ENCODE measurements at regions not wholly inside any gene's neighbourhood (a gene's known extent, or its start where the extent isn't known, plus 50 kb on each side); places are given as distances from the start of the nearest gene placed in this dataset.

DNA sequence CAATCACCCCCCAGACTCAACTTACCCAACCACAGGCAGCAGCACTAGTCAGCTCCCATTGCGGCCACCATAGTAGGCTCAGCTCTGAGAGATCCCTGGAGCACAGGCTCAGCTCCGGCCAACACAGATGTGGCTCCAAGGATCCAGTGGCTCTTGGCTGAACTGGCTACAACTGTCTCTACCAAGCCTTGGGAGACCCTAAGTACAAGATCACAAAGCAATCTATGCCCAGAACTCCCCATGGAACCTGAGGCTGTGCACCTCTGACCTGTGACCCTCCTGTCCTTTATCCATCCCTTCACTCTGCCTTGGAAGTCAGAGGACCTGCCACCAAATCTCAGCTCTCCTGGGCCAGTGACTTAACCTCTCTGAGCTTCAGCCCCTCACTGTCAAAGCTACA is 61.8 kb upstream of the GJB5 start:
- Histone ChIP-seq H3K9ac (ENCODE audit: low read depth in 1 of 2, low read length in 2 of 2) (no peak overlapping the region), H3K9me3 (ENCODE audit: control insufficient read depth in 4 of 4, low read length in 3 of 4) (no peaks in the 10 kb centered on the region), H3K27ac (ENCODE audit: low read depth in 1 of 2, low read length in 2 of 2) (no peak overlapping the region), H3K27me3 (ENCODE audit: control insufficient read depth in 4 of 4, insufficient read depth in 4 of 4, low read length in 3 of 4) (peaks cover 0 to 4% (median 2%) of the 10 kb centered on the region in 4 donors), H3K4me1 (ENCODE audit: control insufficient read depth in 4 of 4, insufficient read depth in 4 of 4, low read length in 3 of 4) (no peaks in the 10 kb centered on the region), H3K4me3 (ENCODE audit: low read depth in 1 of 3, low read length in 3 of 3) (no peak overlapping the region), H3K36me3 (ENCODE audit: control insufficient read depth in 4 of 4, insufficient read depth in 3 of 4, low read depth in 1 of 4, low read length in 3 of 4) (no peaks in the 10 kb centered on the region)
- WGBS, result 87% methylated on average over 2 of the region's 2 CpGs
- DNase-seq (ENCODE audit: low spot score), result no peak
- TF ChIP-seq FOXA1 (IDR thresholded peaks at IDR 0.05) (no peak), JUND (IDR thresholded peaks at IDR 0.05) (no peak), HNF4A (conservative IDR thresholded peaks at IDR 0.05) (no peak), GABPA (IDR thresholded peaks at IDR 0.05 in 1 of 2, conservative IDR thresholded peaks at IDR 0.05 in 1 of 2) (no peak), NR2F2 (IDR thresholded peaks at IDR 0.05) (no peak)
- TF ChIP-seq, protein P1, sequence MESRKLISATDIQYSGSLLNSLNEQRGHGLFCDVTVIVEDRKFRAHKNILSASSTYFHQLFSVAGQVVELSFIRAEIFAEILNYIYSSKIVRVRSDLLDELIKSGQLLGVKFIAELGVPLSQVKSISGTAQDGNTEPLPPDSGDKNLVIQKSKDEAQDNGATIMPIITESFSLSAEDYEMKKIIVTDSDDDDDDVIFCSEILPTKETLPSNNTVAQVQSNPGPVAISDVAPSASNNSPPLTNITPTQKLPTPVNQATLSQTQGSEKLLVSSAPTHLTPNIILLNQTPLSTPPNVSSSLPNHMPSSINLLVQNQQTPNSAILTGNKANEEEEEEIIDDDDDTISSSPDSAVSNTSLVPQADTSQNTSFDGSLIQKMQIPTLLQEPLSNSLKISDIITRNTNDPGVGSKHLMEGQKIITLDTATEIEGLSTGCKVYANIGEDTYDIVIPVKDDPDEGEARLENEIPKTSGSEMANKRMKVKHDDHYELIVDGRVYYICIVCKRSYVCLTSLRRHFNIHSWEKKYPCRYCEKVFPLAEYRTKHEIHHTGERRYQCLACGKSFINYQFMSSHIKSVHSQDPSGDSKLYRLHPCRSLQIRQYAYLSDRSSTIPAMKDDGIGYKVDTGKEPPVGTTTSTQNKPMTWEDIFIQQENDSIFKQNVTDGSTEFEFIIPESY (IDR thresholded peaks at IDR 0.05), result no peak
- TF ChIP-seq, protein P2, sequence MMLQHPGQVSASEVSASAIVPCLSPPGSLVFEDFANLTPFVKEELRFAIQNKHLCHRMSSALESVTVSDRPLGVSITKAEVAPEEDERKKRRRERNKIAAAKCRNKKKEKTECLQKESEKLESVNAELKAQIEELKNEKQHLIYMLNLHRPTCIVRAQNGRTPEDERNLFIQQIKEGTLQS (IDR thresholded peaks at IDR 0.05), result no peak

DNA sequence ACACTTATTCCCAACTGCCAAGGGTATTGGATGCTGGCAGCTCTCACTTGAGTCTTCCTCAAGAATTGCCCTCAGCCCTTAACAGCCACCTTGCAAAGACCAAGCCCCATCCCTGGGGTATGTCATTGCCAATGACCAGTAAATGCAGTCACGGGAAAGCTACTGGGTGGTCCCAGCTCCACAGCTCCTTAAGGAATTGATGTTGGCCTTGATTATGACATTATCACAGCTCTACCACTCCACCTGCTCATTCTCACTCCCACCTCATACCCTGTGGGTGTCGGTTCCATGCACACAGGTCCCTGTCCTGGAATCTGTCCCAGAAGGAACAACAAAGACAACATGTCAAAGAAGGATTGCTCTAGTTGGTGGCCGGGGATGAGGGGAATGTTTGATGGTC is 60.5 kb upstream of the GJB5 start:
- Histone ChIP-seq H3K9ac (ENCODE audit: low read depth in 1 of 2, low read length in 2 of 2) (no peak overlapping the region), H3K27me3 (ENCODE audit: control insufficient read depth in 4 of 4, insufficient read depth in 4 of 4, low read length in 3 of 4) (peaks cover 0 to 2% (median under 1%) of the 10 kb centered on the region in 4 donors), H3K4me1 (ENCODE audit: control insufficient read depth in 4 of 4, insufficient read depth in 4 of 4, low read length in 3 of 4) (no peaks in the 10 kb centered on the region), H3K36me3 (ENCODE audit: control insufficient read depth in 4 of 4, insufficient read depth in 3 of 4, low read depth in 1 of 4, low read length in 3 of 4) (no peaks in the 10 kb centered on the region), H3K9me3 (ENCODE audit: control insufficient read depth in 4 of 4, low read length in 3 of 4) (no peaks in the 10 kb centered on the region), H3K4me3 (ENCODE audit: low read depth in 1 of 3, low read length in 3 of 3) (no peak overlapping the region), H3K27ac (ENCODE audit: low read depth in 1 of 2, low read length in 2 of 2) (no peak overlapping the region)
- whole genome bisulfite sequencing, result 84% methylated on average over 3 of the region's 3 CpGs
- no peak for DNase-seq (ENCODE audit: low spot score)
- TF ChIP-seq JUND (IDR thresholded peaks at IDR 0.05), result no peak
- TF ChIP-seq, protein P2 (IDR thresholded peaks at IDR 0.05), result no peak
- TF ChIP-seq, protein P3, sequence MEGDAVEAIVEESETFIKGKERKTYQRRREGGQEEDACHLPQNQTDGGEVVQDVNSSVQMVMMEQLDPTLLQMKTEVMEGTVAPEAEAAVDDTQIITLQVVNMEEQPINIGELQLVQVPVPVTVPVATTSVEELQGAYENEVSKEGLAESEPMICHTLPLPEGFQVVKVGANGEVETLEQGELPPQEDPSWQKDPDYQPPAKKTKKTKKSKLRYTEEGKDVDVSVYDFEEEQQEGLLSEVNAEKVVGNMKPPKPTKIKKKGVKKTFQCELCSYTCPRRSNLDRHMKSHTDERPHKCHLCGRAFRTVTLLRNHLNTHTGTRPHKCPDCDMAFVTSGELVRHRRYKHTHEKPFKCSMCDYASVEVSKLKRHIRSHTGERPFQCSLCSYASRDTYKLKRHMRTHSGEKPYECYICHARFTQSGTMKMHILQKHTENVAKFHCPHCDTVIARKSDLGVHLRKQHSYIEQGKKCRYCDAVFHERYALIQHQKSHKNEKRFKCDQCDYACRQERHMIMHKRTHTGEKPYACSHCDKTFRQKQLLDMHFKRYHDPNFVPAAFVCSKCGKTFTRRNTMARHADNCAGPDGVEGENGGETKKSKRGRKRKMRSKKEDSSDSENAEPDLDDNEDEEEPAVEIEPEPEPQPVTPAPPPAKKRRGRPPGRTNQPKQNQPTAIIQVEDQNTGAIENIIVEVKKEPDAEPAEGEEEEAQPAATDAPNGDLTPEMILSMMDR (IDR thresholded peaks at IDR 0.05; ENCODE audit: low read depth, low read length, missing input control), result no peak
- no peak for TF ChIP-seq FOXA1 (IDR thresholded peaks at IDR 0.05)
- no peak for TF ChIP-seq SP1 (IDR thresholded peaks at IDR 0.05)
- TF ChIP-seq GABPA (IDR thresholded peaks at IDR 0.05 in 1 of 2, conservative IDR thresholded peaks at IDR 0.05 in 1 of 2), result no peak
- TF ChIP-seq RAD21 (IDR thresholded peaks at IDR 0.05), result no peak
- TF ChIP-seq, protein P4, sequence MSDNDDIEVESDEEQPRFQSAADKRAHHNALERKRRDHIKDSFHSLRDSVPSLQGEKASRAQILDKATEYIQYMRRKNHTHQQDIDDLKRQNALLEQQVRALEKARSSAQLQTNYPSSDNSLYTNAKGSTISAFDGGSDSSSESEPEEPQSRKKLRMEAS (IDR thresholded peaks at IDR 0.05), result no peak
- TF ChIP-seq HNF4A (conservative IDR thresholded peaks at IDR 0.05), result no peak
- TF ChIP-seq, protein P1 (IDR thresholded peaks at IDR 0.05), result no peak

All from liver (tissue), 8 donors.